Esophagus muscularis mucosa (tissue), 3 donors: ENCODE measurements at regions not wholly inside any gene's neighbourhood (a gene's known extent, or its start where the extent isn't known, plus 50 kb on each side); places are given as distances from the start of the nearest gene placed in this dataset.

Source experiments
- CTCF ChIP-seq, 3 experiments: fragments of 200-600 bp in 2 of 3; fragments of 450-650 bp in 1 of 3; sonication (generic) in 2 of 3; IDR thresholded peaks; one replicate each; pipeline ENCODE4 v1.5.1; 2017 to 2019; ENCODE audit warnings: antibody characterized with exemption in 3 of 3, mild to moderate bottlenecking in 2 of 3, moderate library complexity in 1 of 3
- POLR2A ChIP-seq: fragments of 450-650 bp; IDR thresholded peaks from one replicate; pipeline ENCODE4 v1.6.1; 2017; ENCODE audit warnings: antibody characterized with exemption, moderate library complexity, mild to moderate bottlenecking, low read depth

DNA sequence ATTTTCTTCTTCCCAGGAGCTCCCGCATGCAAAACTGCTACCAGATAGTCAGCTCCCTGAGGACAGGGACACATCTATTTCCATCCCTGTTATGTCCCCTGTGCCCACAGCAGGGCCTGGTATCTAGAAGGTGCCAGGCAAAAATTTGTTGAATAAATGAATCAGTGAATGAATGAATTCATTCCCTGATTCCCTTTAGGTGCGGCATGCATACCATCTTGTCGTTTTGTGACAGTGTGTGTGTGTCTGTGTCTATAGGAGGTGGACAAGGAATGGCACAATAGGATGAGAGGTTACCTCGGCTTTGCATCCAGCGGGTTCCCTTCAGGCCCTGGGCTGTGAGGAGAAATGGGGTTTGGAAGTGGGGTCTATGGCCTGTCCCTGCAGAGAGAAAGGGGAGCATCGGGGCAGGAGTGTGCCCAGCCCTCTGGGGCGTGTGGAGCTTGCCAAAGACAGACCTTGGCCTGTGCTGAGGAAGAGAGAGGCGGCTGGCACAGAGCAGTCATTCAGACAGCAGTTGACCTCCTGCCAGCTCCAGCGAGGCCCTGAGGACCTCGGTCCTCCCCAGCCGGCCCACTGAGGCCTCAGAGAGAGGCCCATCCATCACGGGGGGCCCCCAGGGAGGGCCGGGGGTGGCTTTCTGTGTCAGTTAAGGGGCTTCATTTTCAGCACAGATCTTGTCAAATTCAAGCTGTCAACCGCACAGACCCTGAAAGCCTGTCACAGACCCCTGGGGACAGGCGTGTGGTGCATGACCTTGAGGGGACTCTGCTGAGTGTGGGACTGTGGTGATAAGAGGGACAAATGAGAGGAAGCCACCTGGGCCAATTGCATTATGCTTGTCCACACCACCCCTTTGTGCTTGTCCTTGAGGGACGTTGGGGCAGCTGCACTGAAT, 125.9 kb upstream of the CXCR4 start:
- TF ChIP-seq CTCF (IDR thresholded peaks at IDR 0.05): no peak
- no peak for TF ChIP-seq POLR2A
